KG1 (cell line): ENCODE measurements at regions not wholly inside any gene's neighbourhood (a gene's known extent, or its start where the extent isn't known, plus 50 kb on each side); places are given as distances from the start of the nearest gene placed in this dataset.

Experiments used
- DNase-seq: peaks from one replicate; lab custom pipeline; 2025; lab: John Stamatoyannopoulos, UW

- no peak for DNase-seq
Measured at GRCh38 chr15:25563596-25563995, 124.8 kb upstream of the UBE3A start.

- DNase-seq, result no peak
Measured at GRCh38 chr15:25557926-25558325, 119.1 kb upstream of the UBE3A start.

GRCh38 chr15:25556136-25556535, 117.3 kb upstream of the UBE3A start:
- no peak for DNase-seq

GRCh38 chr15:25554640-25555039, 115.8 kb upstream of the UBE3A start:
- no peak for DNase-seq

- DNase-seq, result no peak
Measured at GRCh38 chr15:25548600-25548999, 109.8 kb upstream of the UBE3A start.

- DNase-seq, result no peak
Measured at GRCh38 chr15:25545889-25546288, 107.1 kb upstream of the UBE3A start.

- DNase-seq, result no peak
Measured at GRCh38 chr15:25545017-25545416, 106.2 kb upstream of the UBE3A start.

GRCh38 chr15:25544076-25544475, 105.3 kb upstream of the UBE3A start:
- DNase-seq, result no peak

GRCh38 chr15:25543196-25543595, 104.4 kb upstream of the UBE3A start:
- DNase-seq, result no peak

GRCh38 chr15:25541228-25541627, 102.4 kb upstream of the UBE3A start:
- DNase-seq, result no peak

GRCh38 chr15:25536801-25537611, 98.2 kb upstream of the UBE3A start:
- DNase-seq, result no peak

- no peak for DNase-seq
Measured at GRCh38 chr15:25535866-25536265, 97.0 kb upstream of the UBE3A start.

GRCh38 chr15:25534293-25534692, 95.5 kb upstream of the UBE3A start:
- no peak for DNase-seq

- no peak for DNase-seq
Measured at GRCh38 chr15:25532269-25533140, 93.7 kb upstream of the UBE3A start.

GRCh38 chr15:25529774-25530173, 91.0 kb upstream of the UBE3A start:
- DNase-seq, result no peak

GRCh38 chr15:25527118-25527517, 88.3 kb upstream of the UBE3A start:
- no peak for DNase-seq

- no peak for DNase-seq
Measured at GRCh38 chr15:25525741-25526140, 86.9 kb upstream of the UBE3A start.

GRCh38 chr15:25515633-25516032, 76.8 kb upstream of the UBE3A start:
- no peak for DNase-seq

GRCh38 chr15:25514522-25514921, 75.7 kb upstream of the UBE3A start:
- DNase-seq, result no peak

- DNase-seq, result no peak
Measured at GRCh38 chr15:25512957-25513356, 74.1 kb upstream of the UBE3A start.

- no peak for DNase-seq
Measured at GRCh38 chr15:25510146-25510545, 71.3 kb upstream of the UBE3A start.

GRCh38 chr15:25509703-25510102, 70.9 kb upstream of the UBE3A start:
- no peak for DNase-seq

- no peak for DNase-seq
Measured at GRCh38 chr15:25508369-25509002, 69.7 kb upstream of the UBE3A start.
